ENCODE measurements at regions not wholly inside any gene's neighbourhood (a gene's known extent, or its start where the extent isn't known, plus 50 kb on each side); places are given as distances from the start of the nearest gene placed in this dataset.

- no peaks in the 10 kb centered on the region for H3K79me2 ChIP-seq (replicated peaks; ENCODE audit: insufficient read depth, low read length)
- no peaks in the 10 kb centered on the region for H3K27me3 ChIP-seq (ENCODE audit: insufficient read depth, low read depth, low read length)
- no peaks in the 10 kb centered on the region for H3K36me3 ChIP-seq (ENCODE audit: insufficient read depth, low read length)
- H3K4me3 ChIP-seq (ENCODE audit: low read length) = no peak overlapping the region
- no peaks in the 10 kb centered on the region for H3K9me3 ChIP-seq (ENCODE audit: low read length)
- no peak for TF ChIP-seq POLR2AphosphoS5 (IDR thresholded peaks at IDR 0.05)
- no peak for TF ChIP-seq SMC3 (conservative IDR thresholded peaks at IDR 0.05; ENCODE audit: poor library complexity)
- TF ChIP-seq MXI1 (conservative IDR thresholded peaks at IDR 0.05; ENCODE audit: poor library complexity, severe bottlenecking) = no peak
- no peak for TF ChIP-seq EZH2 (IDR thresholded peaks at IDR 0.05; ENCODE audit: borderline replicate concordance, insufficient read depth, low read length, poor library complexity, severe bottlenecking)
- TF ChIP-seq EP300 (conservative IDR thresholded peaks at IDR 0.05; ENCODE audit: poor library complexity, severe bottlenecking) = no peak
- no peak for TF ChIP-seq CTCF (IDR thresholded peaks at IDR 0.05; ENCODE audit: poor library complexity, severe bottlenecking)
- TF ChIP-seq RAD21 (conservative IDR thresholded peaks at IDR 0.05) = no peak
- no peak for TF ChIP-seq TAF1 (IDR thresholded peaks at IDR 0.05; ENCODE audit: low read depth)
- TF ChIP-seq REST (IDR thresholded peaks at IDR 0.05; ENCODE audit: borderline replicate concordance) = no peak
- no peak overlapping the region for H3K9ac ChIP-seq (ENCODE audit: low read length)
- H3K4me2 ChIP-seq (ENCODE audit: low read length) = no peak overlapping the region
- H3F3A ChIP-seq (ENCODE audit: insufficient read depth, low read length, poor library complexity, severe bottlenecking) = no peaks in the 10 kb centered on the region
- no peaks in the 10 kb centered on the region for H3K9me2 ChIP-seq (ENCODE audit: insufficient read depth, low read length)
- H3K27ac ChIP-seq (ENCODE audit: low read length) = no peak overlapping the region
- no peaks in the 10 kb centered on the region for H4K20me1 ChIP-seq (ENCODE audit: insufficient read depth)
- no peak overlapping the region for H2AFZ ChIP-seq (ENCODE audit: low read depth, low read length)
Observed at GRCh38 chr5:74028406-74028805, 402.4 kb downstream of the ARHGEF28 start.

GRCh38 chr5:74027732-74028338 is 401.8 kb downstream of the ARHGEF28 start:
- Histone ChIP-seq H3K4me3 (ENCODE audit: low read length) (no peak overlapping the region), H3K9me3 (ENCODE audit: low read length) (no peaks in the 10 kb centered on the region), H3K9me2 (ENCODE audit: insufficient read depth, low read length) (no peaks in the 10 kb centered on the region), H3K36me3 (ENCODE audit: insufficient read depth, low read length) (no peaks in the 10 kb centered on the region), H2AFZ (ENCODE audit: low read depth, low read length) (no peak overlapping the region), H3K27me3 (ENCODE audit: insufficient read depth, low read depth, low read length) (no peaks in the 10 kb centered on the region), H3K79me2 (replicated peaks; ENCODE audit: insufficient read depth, low read length) (no peaks in the 10 kb centered on the region), H3K4me2 (ENCODE audit: low read length) (no peak overlapping the region), H3K9ac (ENCODE audit: low read length) (no peak overlapping the region), H3F3A (ENCODE audit: insufficient read depth, low read length, poor library complexity, severe bottlenecking) (no peaks in the 10 kb centered on the region), H4K20me1 (ENCODE audit: insufficient read depth) (no peaks in the 10 kb centered on the region), H3K27ac (ENCODE audit: low read length) (no peak overlapping the region)
- TF ChIP-seq MXI1 (conservative IDR thresholded peaks at IDR 0.05; ENCODE audit: poor library complexity, severe bottlenecking) (no peak), SMC3 (conservative IDR thresholded peaks at IDR 0.05; ENCODE audit: poor library complexity) (no peak), TAF1 (IDR thresholded peaks at IDR 0.05; ENCODE audit: low read depth) (no peak), REST (IDR thresholded peaks at IDR 0.05; ENCODE audit: borderline replicate concordance) (no peak), EZH2 (IDR thresholded peaks at IDR 0.05; ENCODE audit: borderline replicate concordance, insufficient read depth, low read length, poor library complexity, severe bottlenecking) (no peak)
